ENCODE measurements at regions not wholly inside any gene's neighbourhood (a gene's known extent, or its start where the extent isn't known, plus 50 kb on each side); places are given as distances from the start of the nearest gene placed in this dataset.
A peak's percentile ranks its signal among the peaks of the same experiment; 100 is the strongest.

DNA sequence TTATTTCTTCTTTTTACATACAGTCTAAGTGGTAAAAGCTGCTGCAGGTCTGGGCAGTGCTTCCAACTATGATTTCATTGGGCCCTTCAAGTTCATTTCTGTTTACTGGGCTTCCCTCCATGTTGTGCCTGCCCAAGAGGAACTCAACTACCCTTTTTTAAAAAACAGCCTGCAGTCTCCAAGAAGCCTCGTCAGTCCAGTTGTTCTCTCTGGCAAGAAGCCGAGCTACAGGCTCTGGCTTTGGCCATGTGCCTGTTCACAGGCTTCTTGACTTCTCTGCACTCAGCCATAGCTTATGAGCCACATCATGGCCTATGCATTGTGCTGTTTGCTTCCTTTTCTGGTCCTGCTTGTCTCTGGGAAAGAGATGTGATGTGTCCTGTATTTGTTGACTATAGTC, 119.7 kb upstream of the PJA2 start:
- no peak for DNase-seq

GRCh38 chr5:109524555-109524954, 114.8 kb upstream of the PJA2 start:
- no peak for DNase-seq

- no peak for DNase-seq
Observed at GRCh38 chr5:109524026-109524425, 114.3 kb upstream of the PJA2 start.

- DNase-seq: no peak
Observed at GRCh38 chr5:109522404-109522803, 112.6 kb upstream of the PJA2 start.

DNA sequence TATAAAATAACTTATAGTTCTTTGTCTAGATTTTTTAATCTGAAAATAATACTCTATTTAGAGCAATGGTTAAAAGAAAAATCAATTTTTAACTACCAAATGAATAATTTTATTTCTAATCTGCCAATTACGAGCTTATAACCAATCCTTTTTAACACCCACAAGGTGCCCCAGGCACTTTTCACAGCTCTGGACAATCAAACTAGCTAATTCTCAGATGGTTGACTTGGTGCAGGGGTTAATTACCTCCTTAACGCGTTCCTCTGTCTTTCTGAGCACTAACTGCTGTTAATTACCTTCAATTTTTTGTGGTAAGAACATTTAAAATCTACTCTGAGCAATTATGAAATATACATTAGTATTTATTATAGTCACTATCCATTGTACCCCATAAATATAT, 109.6 kb upstream of the PJA2 start:
- no peak for DNase-seq

- DNase-seq: no peak
Observed at GRCh38 chr5:109516390-109516789, 106.6 kb upstream of the PJA2 start.

GRCh38 chr5:109511980-109512734, 102.4 kb upstream of the PJA2 start:
- DNase-seq: no peak

- DNase-seq: no peak
Observed at GRCh38 chr5:109506556-109506955, 96.8 kb upstream of the PJA2 start.

DNA sequence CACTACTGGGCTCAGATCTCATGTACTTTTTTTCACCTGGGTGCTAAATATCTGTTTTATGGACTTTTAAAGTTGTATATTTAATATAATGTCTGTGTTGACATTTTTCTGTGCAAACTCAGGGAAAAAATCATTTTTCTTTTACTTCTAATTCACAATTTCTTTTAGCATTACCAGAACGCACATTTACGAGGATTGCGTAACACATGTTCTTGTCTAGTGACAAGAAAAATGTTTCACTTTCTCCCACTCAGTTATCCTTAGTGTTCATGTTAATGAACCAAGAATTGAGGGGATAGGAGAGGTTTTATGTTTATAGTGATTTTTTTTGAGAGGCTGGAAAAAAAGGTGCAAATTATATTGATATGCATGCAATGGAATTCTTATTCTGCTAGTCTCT, 86.3 kb upstream of the PJA2 start:
- no peak for DNase-seq

DNA sequence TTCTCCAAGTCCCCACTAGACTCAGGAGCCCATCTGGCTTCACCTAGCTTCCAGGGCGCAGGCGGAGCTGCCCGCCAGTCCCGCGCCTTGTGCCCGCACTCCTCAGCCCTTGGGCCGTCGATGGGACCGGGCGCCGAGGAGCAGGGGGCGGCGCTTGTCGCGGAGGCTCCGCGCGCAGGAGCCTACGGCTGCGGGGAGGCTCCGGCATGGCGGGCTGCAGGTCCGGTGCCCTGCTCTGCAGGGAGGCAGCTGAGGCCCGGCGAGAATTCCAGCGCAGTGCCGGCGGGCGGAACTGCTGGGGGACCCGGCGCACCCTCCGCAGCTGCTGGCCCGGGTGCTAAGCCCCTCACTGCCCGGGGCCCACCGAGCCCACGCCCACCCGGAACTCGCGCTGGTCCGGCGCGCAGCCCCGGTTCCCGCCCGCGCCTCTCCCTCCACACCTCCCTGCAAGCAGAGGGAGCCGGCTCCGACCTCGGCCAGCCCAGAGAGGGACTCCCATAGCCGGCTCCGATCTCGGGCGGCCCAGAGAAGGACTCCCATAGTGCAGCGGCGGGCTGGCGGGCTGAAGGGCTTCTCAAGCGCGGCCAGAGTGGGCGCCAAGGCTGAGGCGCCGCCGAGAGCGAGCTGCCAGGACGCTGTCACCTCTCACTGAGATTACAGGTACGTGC, 78.1 kb upstream of the PJA2 start:
- DNase-seq: no peak

DNA sequence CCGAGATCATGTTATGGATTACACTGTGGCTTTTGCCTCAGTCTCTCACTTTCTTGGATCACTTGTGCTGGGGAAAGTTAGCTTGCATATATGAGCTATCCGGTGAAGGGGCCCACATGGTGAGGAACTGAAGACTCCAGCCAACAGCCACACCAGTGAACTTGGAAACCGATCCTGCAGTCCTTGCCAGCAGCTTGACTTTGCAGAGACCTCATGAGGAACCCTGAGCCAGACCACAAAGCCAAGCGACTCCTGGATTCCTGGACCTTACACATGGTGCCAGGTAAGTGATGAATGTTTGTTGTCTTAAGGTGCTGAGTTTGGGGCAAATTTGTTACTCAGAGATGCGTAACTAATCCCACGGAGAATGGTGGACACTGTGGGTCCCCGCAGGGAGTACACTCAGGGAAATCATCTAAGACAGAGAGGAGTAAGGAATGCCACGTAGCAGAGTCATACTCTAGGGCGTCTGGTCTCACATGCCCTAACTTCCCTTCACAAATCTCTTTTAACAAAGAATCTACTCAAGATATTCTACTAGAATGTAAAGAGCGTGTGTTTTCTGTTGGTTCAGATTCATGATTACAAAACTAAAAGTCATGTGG, 76.5 kb upstream of the PJA2 start:
- no peak for DNase-seq

DNA sequence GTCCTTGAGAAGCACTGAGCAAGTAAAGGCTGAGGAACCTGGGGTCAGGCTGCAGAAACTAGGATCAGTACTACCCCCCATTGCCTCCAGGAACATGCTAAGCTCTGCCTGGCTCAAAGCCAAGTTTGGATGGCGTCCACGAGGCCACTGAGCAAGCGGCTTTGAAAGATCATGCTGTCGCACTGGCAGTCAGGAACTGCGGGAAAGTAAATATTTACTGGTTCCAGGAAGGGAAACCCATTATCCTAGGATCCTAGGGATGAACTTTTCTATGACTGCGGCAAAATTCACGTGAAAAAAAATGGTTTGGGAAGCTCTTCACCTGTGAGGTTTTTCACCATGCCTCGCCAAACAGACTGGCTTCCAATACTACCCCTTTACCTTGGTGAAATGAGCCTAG, 75.3 kb upstream of the PJA2 start:
- peak; percentile 8 for DNase-seq

- no peak for DNase-seq
Observed at GRCh38 chr5:109484597-109484996, 74.8 kb upstream of the PJA2 start.

DNA sequence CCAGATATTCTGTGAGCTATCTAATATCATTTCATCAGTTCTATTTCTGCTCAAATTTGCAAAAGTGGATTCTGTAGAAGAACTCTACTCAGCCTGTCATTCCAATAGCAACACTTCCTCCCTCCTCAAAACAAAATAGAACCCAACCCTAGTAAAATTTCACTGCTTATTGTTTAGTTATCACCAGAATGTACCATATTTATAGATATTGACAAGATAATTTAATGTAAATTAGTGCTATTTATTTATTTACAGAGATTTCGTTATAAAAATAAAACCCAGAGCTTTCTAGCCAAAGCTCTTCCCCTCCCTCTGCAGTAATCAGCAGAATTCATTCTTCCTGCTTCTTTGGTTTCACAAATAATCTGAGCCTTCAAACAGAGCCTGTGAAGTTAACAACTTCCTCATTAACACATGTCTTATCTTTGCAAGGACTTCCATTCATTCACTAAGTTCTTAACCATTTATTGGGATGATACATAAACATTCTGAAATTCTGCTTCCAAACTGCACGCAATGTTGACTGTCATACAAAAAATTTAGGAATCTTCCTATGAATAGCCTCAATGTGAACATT, 73.7 kb upstream of the PJA2 start:
- no peak for DNase-seq

DNA sequence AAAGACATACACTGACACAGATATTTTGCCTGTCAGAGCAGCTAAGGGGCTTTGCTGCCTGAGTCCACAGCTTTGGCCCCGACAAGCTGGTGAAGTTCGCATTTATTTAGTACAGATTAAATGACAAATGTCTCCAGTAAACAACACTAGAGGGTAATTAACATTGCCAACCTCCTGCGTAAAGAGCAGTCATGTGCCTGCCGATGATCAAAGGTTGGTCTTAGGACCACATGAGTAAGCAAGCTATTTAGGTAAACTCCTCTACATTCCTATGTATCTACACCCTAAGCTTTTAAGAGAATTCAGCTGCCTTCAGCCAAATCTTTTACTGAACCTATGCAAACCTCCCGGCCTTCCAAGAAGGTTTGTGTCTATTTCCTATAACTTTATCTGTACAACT, 73.0 kb upstream of the PJA2 start:
- DNase-seq: no peak

- no peak for DNase-seq
Observed at GRCh38 chr5:109479260-109479860, 69.6 kb upstream of the PJA2 start.

DNA sequence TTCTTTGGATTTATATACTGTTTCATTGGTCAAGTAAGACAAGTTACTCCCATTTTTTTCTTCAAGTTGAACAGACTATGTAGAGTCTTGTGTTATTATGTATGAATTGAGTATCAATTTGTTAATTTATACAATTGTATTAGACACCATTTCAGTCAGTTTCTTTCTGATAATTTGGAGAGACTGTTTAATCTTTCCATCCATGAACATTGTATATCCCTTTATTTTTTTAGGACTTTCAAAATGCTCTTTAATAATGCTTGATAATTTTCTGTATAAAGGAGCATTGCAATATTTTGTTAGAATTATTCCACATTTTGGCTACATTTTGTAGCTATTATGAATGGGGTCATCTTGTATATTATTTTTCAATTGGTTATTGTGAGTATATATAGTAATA, 69.1 kb upstream of the PJA2 start:
- DNase-seq: no peak

DNA sequence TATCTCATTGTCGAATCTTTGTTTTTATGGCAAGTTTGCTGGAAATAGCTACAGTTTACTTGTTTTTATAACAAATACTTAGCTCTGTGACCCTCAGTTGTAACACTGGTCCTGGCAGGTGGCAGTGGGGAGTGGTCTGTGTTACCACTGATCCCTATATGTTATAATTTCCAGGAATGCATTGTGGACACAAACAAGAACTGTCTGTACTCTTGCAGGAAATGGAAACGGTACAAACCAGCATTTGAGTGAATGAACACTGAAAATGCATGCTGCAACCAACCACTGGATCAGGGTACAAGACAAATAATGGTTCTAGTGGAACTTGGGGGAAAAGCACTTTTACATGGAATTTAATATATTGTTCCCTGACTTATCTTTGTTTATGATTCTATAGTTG, 66.5 kb upstream of the PJA2 start:
- no peak for DNase-seq

DNA sequence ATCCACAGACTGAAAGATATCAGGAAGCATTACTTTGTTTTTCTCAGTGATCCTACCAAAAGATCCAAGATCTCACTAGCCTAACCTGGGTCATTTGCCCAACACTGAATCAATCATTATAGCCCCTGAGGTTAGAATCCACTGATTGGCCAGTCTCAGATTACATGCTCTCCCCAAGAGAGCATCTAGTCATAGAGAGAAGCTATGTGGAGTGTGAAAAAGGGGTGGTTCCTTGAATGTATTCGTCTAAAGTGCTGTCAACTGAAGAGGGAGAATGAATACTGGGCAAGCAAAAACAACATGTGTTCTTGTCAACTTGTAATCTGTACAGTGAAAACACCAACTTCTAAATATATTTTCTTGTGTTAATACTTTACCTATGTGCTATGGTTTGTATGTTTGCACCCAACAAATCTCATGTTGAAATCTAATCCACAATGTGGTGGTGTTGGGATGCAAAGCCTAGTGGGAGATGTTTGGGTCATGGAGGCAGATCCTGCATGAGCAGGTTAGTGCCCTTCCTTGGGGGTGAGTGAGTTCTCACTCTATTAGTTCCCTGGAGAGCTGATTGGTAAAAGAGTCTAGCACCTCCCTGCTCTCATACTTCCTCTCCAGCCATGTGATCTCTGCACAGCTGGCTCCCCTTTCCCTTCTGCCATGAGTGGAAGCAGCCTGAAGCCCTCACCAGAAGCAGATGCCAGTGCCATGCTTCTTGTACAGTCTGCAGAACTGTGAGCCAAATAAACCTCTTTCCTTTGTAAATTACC, 60.3 kb upstream of the PJA2 start:
- no peak for DNase-seq

GRCh38 chr5:109468737-109469420, 59.1 kb upstream of the PJA2 start:
- peak; percentile 85 for DNase-seq

- DNase-seq: no peak
Observed at GRCh38 chr5:109468288-109468676, 58.5 kb upstream of the PJA2 start.

DNA sequence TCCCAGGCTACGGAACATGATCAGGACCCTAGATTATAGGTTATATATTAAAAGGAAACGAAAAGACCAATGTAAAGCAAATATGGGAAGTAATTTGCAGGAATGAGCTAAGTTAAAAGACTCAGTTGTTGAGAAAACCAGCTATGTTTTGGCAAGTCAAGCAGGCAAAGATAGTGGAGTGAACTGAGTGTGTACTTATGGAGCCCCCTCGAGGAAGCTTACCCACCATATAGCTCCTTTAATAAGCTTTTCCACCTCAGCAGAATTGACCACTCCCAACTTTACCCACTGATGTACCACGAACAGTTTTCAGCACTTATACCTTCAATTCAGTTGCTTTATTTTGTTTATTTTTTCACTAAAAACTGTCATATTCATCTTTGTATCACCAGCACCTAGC, 57.3 kb upstream of the PJA2 start:
- no peak for DNase-seq
